ENCODE measurements at regions not wholly inside any gene's neighbourhood (a gene's known extent, or its start where the extent isn't known, plus 50 kb on each side); places are given as distances from the start of the nearest gene placed in this dataset.

- no peak for TF ChIP-seq ID3 (CRISPR knock-in tag; IDR thresholded peaks at IDR 0.05)
- TF ChIP-seq ID3 (tag; IDR thresholded peaks at IDR 0.05) = no peak
- no peak for TF ChIP-seq PHF21A (IDR thresholded peaks at IDR 0.05; ENCODE audit: borderline replicate concordance, low read depth)
- no peak for TF ChIP-seq CEBPB (tag; IDR thresholded peaks at IDR 0.05)
- TF ChIP-seq ZKSCAN1 (IDR thresholded peaks at IDR 0.05; ENCODE audit: low read depth, low read length) = no peak
- no peak for TF ChIP-seq NFIC (IDR thresholded peaks at IDR 0.05)
- TF ChIP-seq POLR2A (conservative IDR thresholded peaks at IDR 0.05) = no peak
- no peak for TF ChIP-seq CTCF (IDR thresholded peaks at IDR 0.05 in 2 of 3, conservative IDR thresholded peaks at IDR 0.05 in 1 of 3; ENCODE audit: insufficient read depth in 2 of 3, low read depth in 1 of 3, low read length in 3 of 3)
- TF ChIP-seq CHAMP1 (IDR thresholded peaks at IDR 0.05) = no peak
- TF ChIP-seq ZNF592 (IDR thresholded peaks at IDR 0.05) = no peak
- TF ChIP-seq ZNF23 (CRISPR knock-in tag; IDR thresholded peaks at IDR 0.05) = no peak
- TF ChIP-seq GATA2 (CRISPR knock-in tag; IDR thresholded peaks at IDR 0.05) = no peak
These were observed 372.6 kb downstream of the ZNF608 start for GRCh38 chr5:124373883-124374282.

All from K562 (cell line).